Chondrocyte (in vitro differentiated cells): ENCODE measurements at regions not wholly inside any gene's neighbourhood (a gene's known extent, or its start where the extent isn't known, plus 50 kb on each side); places are given as distances from the start of the nearest gene placed in this dataset.

Experiments
- DNase-seq: peaks from one replicate; pipeline ENCODE4 v3.0.0; 2021; ENCODE audit warnings: mixed read lengths, low spot score
- H3K27ac Mint-ChIP-seq: one replicate; pipeline ENCODE4 v1.8.0; 2021; ENCODE audit warnings: mild to moderate bottlenecking, moderate library complexity, mixed read lengths; ENCODE audit not compliant: unreplicated experiment
- H3K27me3 Mint-ChIP-seq: 2 replicates; pipeline ENCODE4 v1.8.0; 2021; ENCODE audit warnings: low read depth, mixed read lengths
- H3K36me3 Mint-ChIP-seq: 2 replicates; pipeline ENCODE4 v1.8.0; 2021; ENCODE audit warnings: low read depth, mixed read lengths
- H3K4me1 Mint-ChIP-seq: 2 replicates; pipeline ENCODE4 v1.8.0; 2021; ENCODE audit warnings: low read depth, mild to moderate bottlenecking, mixed read lengths
- H3K4me3 Mint-ChIP-seq: one replicate; pipeline ENCODE4 v1.8.0; 2021; ENCODE audit warnings: mild to moderate bottlenecking, moderate library complexity, mixed read lengths; ENCODE audit not compliant: unreplicated experiment
- H3K9me3 Mint-ChIP-seq: 2 replicates; pipeline ENCODE4 v1.8.0; 2021; ENCODE audit warnings: low read depth, mixed read lengths
- CTCF ChIP-seq: fragments of 200-600 bp; sonication (generic); IDR thresholded peaks from 2 replicates; pipeline ENCODE4 v1.5.0; 2021; ENCODE audit warnings: antibody characterized with exemption, mild to moderate bottlenecking, moderate library complexity

- H3K27me3 Mint-ChIP-seq, result peaks cover 7% of the 10 kb centered on the region
- no peak overlapping the region for H3K4me3 Mint-ChIP-seq
- no peaks in the 10 kb centered on the region for H3K9me3 Mint-ChIP-seq
Observed at GRCh38 chr2:21571686-21572085, 447.9 kb downstream of the TDRD15 start.

DNA sequence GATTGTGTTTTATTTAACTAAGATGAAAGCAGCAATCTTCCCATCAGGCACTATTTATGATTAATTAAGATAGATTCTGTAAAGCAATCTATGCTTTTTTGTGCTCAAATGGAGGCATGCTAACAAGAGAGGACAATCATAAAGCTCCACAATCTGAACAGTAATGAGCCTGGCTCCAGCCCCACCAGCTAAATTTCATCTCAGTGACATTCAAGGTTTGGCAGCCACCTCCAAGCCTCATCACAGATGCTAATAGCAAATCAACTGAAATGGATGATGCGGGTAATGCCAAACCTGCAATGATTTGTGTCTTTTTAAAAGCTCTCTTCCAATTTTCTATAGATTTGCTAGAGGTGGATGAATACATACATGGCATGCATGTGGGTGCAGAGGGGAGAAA lies 456.6 kb downstream of the TDRD15 start:
- H3K4me3 Mint-ChIP-seq, result no peak overlapping the region
- DNase-seq, result no peak
- no peak for TF ChIP-seq CTCF
- H3K36me3 Mint-ChIP-seq, result no peaks in the 10 kb centered on the region
- no peaks in the 10 kb centered on the region for H3K9me3 Mint-ChIP-seq
- peaks cover 5% of the 10 kb centered on the region for H3K27me3 Mint-ChIP-seq
- H3K4me1 Mint-ChIP-seq, result no peaks in the 10 kb centered on the region
- H3K27ac Mint-ChIP-seq, result no peak overlapping the region

More at GRCh38 chr2:21571686-21572085, 447.9 kb downstream of the TDRD15 start:
- DNase-seq, result no peak
- Mint-ChIP-seq H3K36me3 (no peaks in the 10 kb centered on the region), H3K4me1 (no peaks in the 10 kb centered on the region), H3K27ac (no peak overlapping the region)
- TF ChIP-seq CTCF, result no peak

DNA sequence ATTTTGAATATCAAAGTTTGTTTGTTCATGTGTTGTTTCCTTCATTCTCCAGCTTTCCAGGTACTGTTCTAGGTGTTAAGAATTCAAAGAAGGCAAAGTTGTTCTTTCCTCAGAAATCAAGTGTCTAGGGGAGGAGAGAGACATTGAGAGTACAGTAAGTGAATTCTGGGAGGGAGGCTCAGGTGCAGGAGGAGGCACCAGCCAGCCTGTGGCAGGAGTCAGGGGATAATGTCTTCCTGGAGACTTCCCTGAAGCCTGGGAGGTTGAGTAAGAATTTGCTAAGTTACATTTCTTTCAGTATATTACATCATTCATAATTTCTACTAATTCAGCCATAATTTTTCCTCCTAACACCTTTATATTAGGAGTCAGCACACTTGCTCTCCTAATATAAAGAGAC lies 462.1 kb downstream of the TDRD15 start:
- no peak for TF ChIP-seq CTCF

DNA sequence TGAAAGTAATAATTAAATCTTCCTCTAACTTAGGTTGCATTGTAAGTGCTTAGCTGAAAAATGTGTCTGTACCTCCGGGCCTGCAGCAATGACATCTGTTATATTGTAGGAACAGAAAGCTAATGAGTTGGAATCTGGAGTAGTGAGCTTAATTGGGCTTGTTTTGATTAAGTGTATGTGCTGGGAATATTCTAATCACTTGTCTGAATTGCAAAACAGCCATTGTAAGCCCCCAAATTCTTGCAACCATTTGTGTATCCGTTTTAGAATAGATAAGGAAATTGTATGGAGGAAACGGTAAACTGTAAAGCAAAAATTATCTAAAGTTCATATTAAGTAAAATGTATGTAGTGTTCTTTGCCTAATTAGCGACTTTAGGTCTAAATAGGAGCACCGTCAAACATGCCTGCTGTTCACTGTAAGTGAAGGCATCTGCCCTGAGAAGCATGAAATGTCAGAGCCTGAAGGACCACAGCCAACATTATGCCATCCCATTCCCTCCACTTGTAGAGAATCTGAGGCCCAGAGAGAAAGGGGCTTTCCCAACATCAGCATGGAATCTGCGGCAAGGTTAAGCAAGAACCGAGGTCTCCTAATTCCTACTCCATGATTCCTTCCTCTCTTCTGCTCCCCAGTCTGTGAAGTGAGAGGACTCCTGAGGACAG lies 466.4 kb downstream of the TDRD15 start:
- no peaks in the 10 kb centered on the region for H3K9me3 Mint-ChIP-seq
- TF ChIP-seq CTCF, result no peak

More for the DNA sequence above, 462.1 kb downstream of the TDRD15 start:
- H3K27me3 Mint-ChIP-seq, result no peaks in the 10 kb centered on the region
- no peak overlapping the region for H3K4me3 Mint-ChIP-seq
- no peak for DNase-seq
- no peaks in the 10 kb centered on the region for H3K36me3 Mint-ChIP-seq
- H3K4me1 Mint-ChIP-seq, result no peaks in the 10 kb centered on the region
- no peaks in the 10 kb centered on the region for H3K9me3 Mint-ChIP-seq
- no peak overlapping the region for H3K27ac Mint-ChIP-seq

DNA sequence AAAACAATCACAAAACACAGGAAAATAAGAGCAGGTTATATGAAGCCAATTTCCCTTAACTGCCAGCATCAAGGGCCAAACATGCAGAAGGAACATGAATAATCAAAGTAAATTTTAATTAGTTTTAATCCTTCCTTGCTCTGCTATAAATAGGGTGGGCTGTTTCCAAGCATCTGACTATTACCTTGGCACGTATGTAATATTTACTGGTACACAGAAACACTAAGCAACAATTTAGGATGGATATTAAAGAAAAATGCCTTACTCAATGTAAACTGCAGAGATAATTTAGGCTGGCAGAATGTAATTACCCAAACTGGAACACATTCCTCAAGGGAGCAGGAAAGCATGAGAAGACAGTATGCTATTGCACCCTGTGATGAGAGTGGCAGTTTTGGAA lies 468.2 kb downstream of the TDRD15 start:
- no peaks in the 10 kb centered on the region for H3K36me3 Mint-ChIP-seq
- H3K27me3 Mint-ChIP-seq, result peaks cover 1% of the 10 kb centered on the region
- TF ChIP-seq CTCF, result no peak
- H3K9me3 Mint-ChIP-seq, result peaks cover 5% of the 10 kb centered on the region
- H3K27ac Mint-ChIP-seq, result no peak overlapping the region
- no peak overlapping the region for H3K4me3 Mint-ChIP-seq
- no peaks in the 10 kb centered on the region for H3K4me1 Mint-ChIP-seq
- DNase-seq, result no peak

More for the DNA sequence above, 466.4 kb downstream of the TDRD15 start:
- DNase-seq, result no peak
- Mint-ChIP-seq H3K27ac (no peak overlapping the region), H3K4me1 (no peaks in the 10 kb centered on the region), H3K36me3 (no peaks in the 10 kb centered on the region), H3K4me3 (no peak overlapping the region), H3K27me3 (peaks cover 1% of the 10 kb centered on the region)
